BJ (cell line): ENCODE measurements at regions not wholly inside any gene's neighbourhood (a gene's known extent, or its start where the extent isn't known, plus 50 kb on each side); places are given as distances from the start of the nearest gene placed in this dataset.

Experiments used
- CTCF ChIA-PET: fragments of 350-600 bp; formaldehyde crosslinking; extraction: SDS; loops from one replicate; lab custom pipeline; 2021; ENCODE audit warnings: antibody characterized with exemption, inconsistent platforms; lab: Yijun Ruan, JAX
- POLR2A ChIA-PET: fragments of 300-600 bp; sonication (Branson Sonifier 250); formaldehyde crosslinking; extraction: SDS; loops from one replicate; lab custom pipeline; 2021; ENCODE audit warnings: antibody characterized with exemption; lab: Charles Lee
- DNase-seq: peaks from one replicate; pipeline ENCODE4 v3.0.0-alpha.2; 2011; ENCODE audit warnings: low read depth
- H3K27me3 ChIP-seq: 2 replicates; pipeline ENCODE4 v1.6.0; 2011; ENCODE audit warnings: low read length; ENCODE audit not compliant: control insufficient read depth, insufficient read depth
- H3K36me3 ChIP-seq: 2 replicates; pipeline ENCODE4 v1.5.1; 2011; ENCODE audit warnings: low read length; ENCODE audit not compliant: control insufficient read depth, insufficient read depth
- H3K4me3 ChIP-seq: 2 replicates; pipeline ENCODE4 v1.5.1; 2011; ENCODE audit warnings: low read depth, mild to moderate bottlenecking, control low read depth, low read length
- CTCF ChIP-seq: IDR thresholded peaks from 2 replicates; pipeline ENCODE4 v1.5.1; 2011; ENCODE audit warnings: low read depth, mild to moderate bottlenecking, control low read depth, inconsistent platforms, low read length, moderate library complexity; ENCODE audit not compliant: insufficient read depth

- no peak for TF ChIP-seq CTCF
- CTCF ChIA-PET = no interaction called here
- POLR2A ChIA-PET = no interaction called here
- H3K4me3 ChIP-seq = no peak overlapping the region
- DNase-seq = no peak
- no peaks in the 10 kb centered on the region for H3K36me3 ChIP-seq
- H3K27me3 ChIP-seq = no peaks in the 10 kb centered on the region
Observed at GRCh38 chr5:114744406-114744805, 382.5 kb downstream of the KCNN2 start.

- POLR2A ChIA-PET = no interaction called here
- CTCF ChIA-PET = no interaction called here
- no peak for TF ChIP-seq CTCF
- no peak for DNase-seq
- Histone ChIP-seq H3K27me3 (no peaks in the 10 kb centered on the region), H3K4me3 (no peak overlapping the region), H3K36me3 (no peaks in the 10 kb centered on the region)
Observed at GRCh38 chr5:114734238-114734637, 372.4 kb downstream of the KCNN2 start.

- no peak for TF ChIP-seq CTCF
- Histone ChIP-seq H3K36me3 (no peaks in the 10 kb centered on the region), H3K27me3 (no peaks in the 10 kb centered on the region), H3K4me3 (no peak overlapping the region)
- no peak for DNase-seq
- ChIA-PET CTCF (no interaction called here), POLR2A (no interaction called here)
Observed at GRCh38 chr5:114729986-114730385, 368.1 kb downstream of the KCNN2 start.

- no peak for DNase-seq
- ChIA-PET POLR2A (no interaction called here), CTCF (no interaction called here)
- no peak overlapping the region for H3K4me3 ChIP-seq
- TF ChIP-seq CTCF = no peak
- H3K27me3 ChIP-seq = no peaks in the 10 kb centered on the region
- no peaks in the 10 kb centered on the region for H3K36me3 ChIP-seq
Observed at GRCh38 chr5:114727358-114727757, 365.5 kb downstream of the KCNN2 start.

GRCh38 chr5:114726131-114726530 lies 364.3 kb downstream of the KCNN2 start:
- CTCF ChIA-PET = no interaction called here
- no peak for TF ChIP-seq CTCF
- Histone ChIP-seq H3K27me3 (no peaks in the 10 kb centered on the region), H3K4me3 (no peak overlapping the region), H3K36me3 (no peaks in the 10 kb centered on the region)
- POLR2A ChIA-PET = no interaction called here
- no peak for DNase-seq
